H9 (cell line): ENCODE measurements at regions not wholly inside any gene's neighbourhood (a gene's known extent, or its start where the extent isn't known, plus 50 kb on each side); places are given as distances from the start of the nearest gene placed in this dataset.

Experiments used
- DNase-seq: peaks from one replicate; pipeline ENCODE4 v3.0.0-alpha.2; 2017
- H2AFZ ChIP-seq: one replicate; pipeline ENCODE4 v1.6.1; 2013; ENCODE audit warnings: mild to moderate bottlenecking, low read length, control low read depth, moderate library complexity
- H2AK5ac ChIP-seq: 2 replicates; pipeline ENCODE4 v1.6.1; 2013; ENCODE audit warnings: low read length, control low read depth, mixed read lengths; ENCODE audit not compliant: insufficient read length
- H2BK120ac ChIP-seq: one replicate; pipeline ENCODE4 v1.6.1; 2013; ENCODE audit warnings: low read depth, mild to moderate bottlenecking, low read length, control low read depth, inconsistent platforms; ENCODE audit not compliant: poor library complexity, severe bottlenecking
- H2BK12ac ChIP-seq: 2 replicates; pipeline ENCODE4 v1.6.1; 2013; ENCODE audit warnings: low read length, control low read depth, mixed read lengths, low read depth; ENCODE audit not compliant: insufficient read length
- H2BK15ac ChIP-seq: 2 replicates; pipeline ENCODE4 v1.6.1; 2013; ENCODE audit warnings: low read depth, low read length, control low read depth
- H2BK20ac ChIP-seq: one replicate; pipeline ENCODE4 v1.6.1; 2013; ENCODE audit warnings: low read depth, mild to moderate bottlenecking, low read length, control low read depth, inconsistent platforms; ENCODE audit not compliant: poor library complexity, severe bottlenecking
- H2BK5ac ChIP-seq: 2 replicates; pipeline ENCODE4 v1.6.1; 2013; ENCODE audit warnings: low read length, control low read depth, mixed read lengths; ENCODE audit not compliant: insufficient read length
- H3K14ac ChIP-seq: 2 replicates; pipeline ENCODE4 v1.6.1; 2013; ENCODE audit warnings: low read length, control low read depth; ENCODE audit not compliant: insufficient read depth
- H3K18ac ChIP-seq: 2 replicates; pipeline ENCODE4 v1.6.1; 2013; ENCODE audit warnings: low read depth, mild to moderate bottlenecking, mixed read lengths, low read length, control low read depth; ENCODE audit not compliant: insufficient read length
- H3K23ac ChIP-seq: 2 replicates; pipeline ENCODE4 v1.6.1; 2013; ENCODE audit warnings: low read length, control low read depth, mixed read lengths, low read depth; ENCODE audit not compliant: insufficient read length
- H3K23me2 ChIP-seq: 2 replicates; pipeline ENCODE4 v1.6.1; 2013; ENCODE audit warnings: low read depth, mild to moderate bottlenecking, mixed read lengths, low read length, control low read depth; ENCODE audit not compliant: insufficient read length, poor library complexity, severe bottlenecking
- H3K27ac ChIP-seq: 2 replicates; pipeline ENCODE4 v1.5.1; 2013; ENCODE audit warnings: low read length, control low read depth, mixed read lengths, low read depth; ENCODE audit not compliant: insufficient read length
- H3K27me3 ChIP-seq: 2 replicates; pipeline ENCODE4 v1.6.1; 2013; ENCODE audit warnings: low read length, control low read depth, inconsistent platforms; ENCODE audit not compliant: insufficient read depth
- H3K4ac ChIP-seq: 2 replicates; pipeline ENCODE4 v1.6.1; 2013; ENCODE audit warnings: low read depth, mild to moderate bottlenecking, control low read depth, inconsistent platforms, low read length, moderate library complexity
- H3K4me1 ChIP-seq: 2 replicates; pipeline ENCODE4 v1.6.1; 2013; ENCODE audit warnings: low read length, control low read depth, inconsistent platforms; ENCODE audit not compliant: insufficient read depth
- H3K4me2 ChIP-seq: 2 replicates; pipeline ENCODE4 v1.6.1; 2013; ENCODE audit warnings: low read length, control low read depth, mixed read lengths; ENCODE audit not compliant: insufficient read length, insufficient read depth
- H3K56ac ChIP-seq: 2 replicates; pipeline ENCODE4 v1.6.1; 2013; ENCODE audit warnings: low read depth, mild to moderate bottlenecking, mixed read lengths, low read length, control low read depth; ENCODE audit not compliant: insufficient read length
- H3K79me1 ChIP-seq: 2 replicates; pipeline ENCODE4 v1.6.1; 2013; ENCODE audit warnings: low read depth, mild to moderate bottlenecking, moderate library complexity, low read length, control low read depth, inconsistent platforms; ENCODE audit not compliant: insufficient read depth, poor library complexity, severe bottlenecking
- H3K79me2 ChIP-seq: 2 replicates; pipeline ENCODE4 v1.6.1; 2013; ENCODE audit warnings: low read length, control low read depth, inconsistent platforms; ENCODE audit not compliant: insufficient read depth
- H3K9ac ChIP-seq: 2 replicates; pipeline ENCODE4 v1.6.1; 2013; ENCODE audit warnings: low read length, control low read depth, mixed read lengths; ENCODE audit not compliant: insufficient read length; ENCODE audit errors: extremely low read depth
- H3K9me3 ChIP-seq: one replicate; pipeline ENCODE4 v1.6.1; 2013; ENCODE audit warnings: low read depth, low read length, inconsistent platforms; ENCODE audit not compliant: control insufficient read depth
- H3T11ph ChIP-seq: one replicate; pipeline ENCODE4 v1.6.1; 2013; ENCODE audit warnings: mild to moderate bottlenecking, low read length, control low read depth, inconsistent platforms
- H4K20me1 ChIP-seq: one replicate; pipeline ENCODE4 v1.6.1; 2013; ENCODE audit not compliant: control insufficient read depth, insufficient read length, insufficient read depth
- H4K5ac ChIP-seq: 2 replicates; pipeline ENCODE4 v1.6.1; 2013; ENCODE audit warnings: low read depth, mild to moderate bottlenecking, mixed read lengths, low read length, control low read depth; ENCODE audit not compliant: insufficient read length
- H4K8ac ChIP-seq: replicated peaks from 2 replicates; pipeline ENCODE4 v1.6.1; 2013; ENCODE audit warnings: low read length, control low read depth, mixed read lengths, low read depth; ENCODE audit not compliant: insufficient read length
- H4K91ac ChIP-seq: 2 replicates; pipeline ENCODE4 v1.6.1; 2013; ENCODE audit warnings: low read depth, mild to moderate bottlenecking, moderate library complexity, mixed read lengths, low read length, control low read depth; ENCODE audit not compliant: insufficient read length
- H3K27ac Mint-ChIP-seq, 3 experiments: 2 replicates in 2 of 3; 3 replicates in 1 of 3; pipeline ENCODE4 v1.8.0; 2020 to 2021; ENCODE audit warnings: mixed read lengths in 3 of 3, mild to moderate bottlenecking in 1 of 3, moderate library complexity in 1 of 3
- H3K27me3 Mint-ChIP-seq: 2 replicates; pipeline ENCODE4 v1.8.0; 2021; ENCODE audit warnings: low read depth, mild to moderate bottlenecking, moderate library complexity, mixed read lengths
- H3K36me3 Mint-ChIP-seq, 3 experiments: 2 replicates in 2 of 3; 3 replicates in 1 of 3; pipeline ENCODE4 v1.8.0; 2020 to 2021; ENCODE audit warnings: low read depth in 3 of 3, mixed read lengths in 3 of 3; ENCODE audit not compliant: insufficient read depth in 1 of 3
- H3K4me1 Mint-ChIP-seq, 2 experiments: 2 replicates each; pipeline ENCODE4 v1.8.0; 2020; ENCODE audit warnings: mixed read lengths in 2 of 2
- H3K4me3 Mint-ChIP-seq, 2 experiments: 2 replicates in 1 of 2; 3 replicates in 1 of 2; pipeline ENCODE4 v1.8.0; 2020 to 2021; ENCODE audit warnings: mild to moderate bottlenecking in 2 of 2, mixed read lengths in 2 of 2, moderate library complexity in 1 of 2
- H3K9me3 Mint-ChIP-seq, 2 experiments: 2 replicates in 1 of 2; 3 replicates in 1 of 2; pipeline ENCODE4 v1.8.0; 2020; ENCODE audit warnings: mild to moderate bottlenecking in 2 of 2, mixed read lengths in 2 of 2, moderate library complexity in 1 of 2
- WGBS: extraction: QIAGEN DNeasy Blood & Tissue Kit; methylation state at CpG from one replicate; pipeline ENCODE4 v1.1.7; 2013; ENCODE audit warnings: missing lambda C conversion rate, low lambda C conversion rate, mixed read lengths; ENCODE audit not compliant: insufficient read length; ENCODE audit errors: extremely low coverage; 5-methylcytosine and 5-hydroxymethylcytosine counted together
- TF ChIP-seq, protein P1 (sequence below): fragments of 200-600 bp; sonication (generic); conservative IDR thresholded peaks from 3 replicates; pipeline ENCODE4 v1.8.0; 2021; ENCODE audit warnings: antibody characterized with exemption, mild to moderate bottlenecking

DNA sequence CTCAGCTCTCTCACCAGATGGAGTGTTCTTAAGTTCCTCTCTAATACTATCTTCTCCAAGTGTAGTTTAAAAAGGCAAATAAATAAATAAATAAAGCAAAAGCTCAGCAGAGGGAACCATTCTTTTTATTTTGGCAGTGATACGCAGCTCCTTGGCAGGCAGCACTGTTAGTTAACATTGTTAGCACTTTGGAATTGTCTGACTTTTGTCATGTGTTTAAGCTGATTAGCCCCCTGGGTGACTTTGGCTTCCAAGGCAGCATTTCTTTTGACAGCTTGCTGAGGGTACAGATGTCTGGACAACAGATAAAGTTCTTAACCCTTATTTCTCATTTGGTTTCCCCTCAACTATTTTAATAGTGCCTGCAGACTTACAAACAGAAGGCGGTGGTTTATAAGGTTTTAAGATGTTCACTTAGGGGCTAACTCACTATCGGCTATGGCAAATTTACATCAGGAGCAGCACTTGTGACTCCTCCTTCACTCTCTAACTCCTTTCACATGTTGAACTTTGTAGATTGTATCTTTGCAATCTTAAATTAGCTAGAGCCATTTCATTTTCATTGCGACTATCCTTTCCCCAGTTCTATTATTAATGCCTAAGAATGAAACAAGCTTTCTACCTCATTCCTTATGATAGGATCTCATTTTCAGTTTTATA lies 213.4 kb downstream of the ZBBX start:
- Histone ChIP-seq H3K9ac (no peak overlapping the region), H3K79me1 (no peaks in the 10 kb centered on the region), H2BK5ac (no peak overlapping the region), H4K8ac (no peak overlapping the region), H3K9me3 (no peaks in the 10 kb centered on the region), H3K4me2 (no peak overlapping the region), H3K18ac (no peak overlapping the region), H2BK15ac (no peak overlapping the region), H3K23ac (no peak overlapping the region), H4K5ac (no peak overlapping the region), H3K56ac (no peak overlapping the region), H2AFZ (no peak overlapping the region), H4K20me1 (no peaks in the 10 kb centered on the region), H3K79me2 (no peaks in the 10 kb centered on the region), H3K23me2 (no peaks in the 10 kb centered on the region), H2AK5ac (no peak overlapping the region), H3K14ac (no peak overlapping the region), H3K27me3 (no peaks in the 10 kb centered on the region), H3K4me1 (peaks cover 2% of the 10 kb centered on the region; the same call in 1 of the 2 replicates), H3K4ac (no peak overlapping the region), H2BK20ac (no peak overlapping the region), H2BK120ac (no peak overlapping the region), H2BK12ac (no peak overlapping the region), H3T11ph (no peak overlapping the region), H4K91ac (no peak overlapping the region), H3K27ac (no peak overlapping the region)
- H3K4me1 Mint-ChIP-seq: peaks cover 25 to 41% of the 10 kb centered on the region in 2 experiments
- no CpG with 5 or more reads among the region's 4 CpGs for WGBS
- H3K27me3 Mint-ChIP-seq: no peaks in the 10 kb centered on the region
- DNase-seq: no peak
- H3K27ac Mint-ChIP-seq: peak overlapping the region in 2 of 3 experiments; percentile 55 to 89; a peak in 2 of 7 replicates
- no peak overlapping the region; a peak in 1 of 5 replicates for H3K4me3 Mint-ChIP-seq
- TF ChIP-seq, protein P1, sequence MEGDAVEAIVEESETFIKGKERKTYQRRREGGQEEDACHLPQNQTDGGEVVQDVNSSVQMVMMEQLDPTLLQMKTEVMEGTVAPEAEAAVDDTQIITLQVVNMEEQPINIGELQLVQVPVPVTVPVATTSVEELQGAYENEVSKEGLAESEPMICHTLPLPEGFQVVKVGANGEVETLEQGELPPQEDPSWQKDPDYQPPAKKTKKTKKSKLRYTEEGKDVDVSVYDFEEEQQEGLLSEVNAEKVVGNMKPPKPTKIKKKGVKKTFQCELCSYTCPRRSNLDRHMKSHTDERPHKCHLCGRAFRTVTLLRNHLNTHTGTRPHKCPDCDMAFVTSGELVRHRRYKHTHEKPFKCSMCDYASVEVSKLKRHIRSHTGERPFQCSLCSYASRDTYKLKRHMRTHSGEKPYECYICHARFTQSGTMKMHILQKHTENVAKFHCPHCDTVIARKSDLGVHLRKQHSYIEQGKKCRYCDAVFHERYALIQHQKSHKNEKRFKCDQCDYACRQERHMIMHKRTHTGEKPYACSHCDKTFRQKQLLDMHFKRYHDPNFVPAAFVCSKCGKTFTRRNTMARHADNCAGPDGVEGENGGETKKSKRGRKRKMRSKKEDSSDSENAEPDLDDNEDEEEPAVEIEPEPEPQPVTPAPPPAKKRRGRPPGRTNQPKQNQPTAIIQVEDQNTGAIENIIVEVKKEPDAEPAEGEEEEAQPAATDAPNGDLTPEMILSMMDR: no peak
- no peaks in the 10 kb centered on the region for H3K36me3 Mint-ChIP-seq
- no peaks in the 10 kb centered on the region for H3K9me3 Mint-ChIP-seq
